ENCODE measurements at regions not wholly inside any gene's neighbourhood (a gene's known extent, or its start where the extent isn't known, plus 50 kb on each side); places are given as distances from the start of the nearest gene placed in this dataset.

DNA sequence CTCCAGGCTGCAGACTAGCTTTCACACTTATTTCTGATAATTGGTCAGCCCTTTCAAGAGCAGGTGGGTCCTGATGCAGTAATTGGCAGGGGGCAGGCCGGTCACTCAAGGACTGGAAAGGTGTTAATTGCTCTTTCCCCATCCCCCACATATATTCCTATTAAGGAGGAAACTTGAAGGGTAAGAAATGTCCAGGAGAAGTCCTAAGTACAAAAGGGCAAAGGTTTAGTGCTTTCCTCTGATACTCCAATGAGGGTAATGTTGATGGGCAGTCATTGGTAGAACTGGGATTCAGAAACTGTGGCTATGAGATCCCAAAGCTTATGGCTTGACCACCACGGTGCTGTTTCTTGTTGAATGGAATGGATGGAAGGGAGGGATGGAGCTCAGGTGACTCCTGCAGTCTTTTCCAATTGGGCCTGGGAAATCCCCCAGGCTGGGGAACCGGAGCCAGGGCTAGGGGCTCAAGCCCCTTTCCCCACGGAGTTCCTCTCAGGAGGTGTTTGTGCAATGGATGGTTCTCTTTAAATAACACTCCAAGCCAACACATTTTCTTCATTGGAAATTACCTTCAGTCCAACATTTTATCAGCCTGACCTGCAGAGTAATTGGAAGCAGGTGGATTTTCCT, 103.2 kb upstream of the ALDH1B1 start:
- Histone ChIP-seq H3K36me3 (replicated peaks in 1 of 2; ENCODE audit: control insufficient read depth in 1 of 2, insufficient read depth in 2 of 2, low read length in 2 of 2) (no peaks in the 10 kb centered on the region), H3K27me3 (ENCODE audit: control insufficient read depth in 2 of 2, insufficient read depth in 2 of 2, low read length in 2 of 2) (no peaks in the 10 kb centered on the region), H3K79me2 (ENCODE audit: insufficient read depth, low read length) (no peaks in the 10 kb centered on the region), H4K20me1 (ENCODE audit: insufficient read depth, low read length) (no peaks in the 10 kb centered on the region), H2AFZ (ENCODE audit: insufficient read depth, low read depth, low read length, poor library complexity, severe bottlenecking) (no peak overlapping the region), H3K4me3 (replicated peaks in 1 of 3; ENCODE audit: low read depth in 2 of 3, low read length in 3 of 3) (no peak overlapping the region), H3K4me2 (replicated peaks; ENCODE audit: extremely low read depth, low read length, poor library complexity, severe bottlenecking) (no peak overlapping the region), H3K9ac (ENCODE audit: insufficient read depth, low read length, poor library complexity, severe bottlenecking) (no peak overlapping the region), H3K27ac (ENCODE audit: low read depth in 1 of 2, low read length in 2 of 2) (no peak overlapping the region), H3K4me1 (ENCODE audit: control insufficient read depth in 1 of 2, insufficient read depth in 2 of 2, low read length in 2 of 2) (no peaks in the 10 kb centered on the region), H3K9me3 (replicated peaks in 1 of 2; ENCODE audit: control insufficient read depth in 1 of 2, insufficient read depth in 1 of 2, low read length in 2 of 2) (no peaks in the 10 kb centered on the region)
- no peak overlapping the region for H3K4me3 Mint-ChIP-seq
- H3K36me3 Mint-ChIP-seq: no peaks in the 10 kb centered on the region
- H3K27ac Mint-ChIP-seq: no peak overlapping the region
- peaks cover 0 to 3% (median 2%) of the 10 kb centered on the region in 3 donors for H3K27me3 Mint-ChIP-seq (ENCODE audit: low read depth in 3 of 3)
- peaks cover 0 to 3% (median 0%) of the 10 kb centered on the region in 7 donors for H3K9me3 Mint-ChIP-seq
- no peaks in the 10 kb centered on the region for H3K4me1 Mint-ChIP-seq
- WGBS (ENCODE audit: insufficient coverage): 57% methylated on average over 1 of the region's 4 CpGs
- intact Hi-C loops (cut with micrococcal nuclease): no loop called here
- DNase-seq: no peak
- TF ChIP-seq, protein P1, sequence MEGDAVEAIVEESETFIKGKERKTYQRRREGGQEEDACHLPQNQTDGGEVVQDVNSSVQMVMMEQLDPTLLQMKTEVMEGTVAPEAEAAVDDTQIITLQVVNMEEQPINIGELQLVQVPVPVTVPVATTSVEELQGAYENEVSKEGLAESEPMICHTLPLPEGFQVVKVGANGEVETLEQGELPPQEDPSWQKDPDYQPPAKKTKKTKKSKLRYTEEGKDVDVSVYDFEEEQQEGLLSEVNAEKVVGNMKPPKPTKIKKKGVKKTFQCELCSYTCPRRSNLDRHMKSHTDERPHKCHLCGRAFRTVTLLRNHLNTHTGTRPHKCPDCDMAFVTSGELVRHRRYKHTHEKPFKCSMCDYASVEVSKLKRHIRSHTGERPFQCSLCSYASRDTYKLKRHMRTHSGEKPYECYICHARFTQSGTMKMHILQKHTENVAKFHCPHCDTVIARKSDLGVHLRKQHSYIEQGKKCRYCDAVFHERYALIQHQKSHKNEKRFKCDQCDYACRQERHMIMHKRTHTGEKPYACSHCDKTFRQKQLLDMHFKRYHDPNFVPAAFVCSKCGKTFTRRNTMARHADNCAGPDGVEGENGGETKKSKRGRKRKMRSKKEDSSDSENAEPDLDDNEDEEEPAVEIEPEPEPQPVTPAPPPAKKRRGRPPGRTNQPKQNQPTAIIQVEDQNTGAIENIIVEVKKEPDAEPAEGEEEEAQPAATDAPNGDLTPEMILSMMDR (IDR thresholded peaks at IDR 0.05): no peak

DNA sequence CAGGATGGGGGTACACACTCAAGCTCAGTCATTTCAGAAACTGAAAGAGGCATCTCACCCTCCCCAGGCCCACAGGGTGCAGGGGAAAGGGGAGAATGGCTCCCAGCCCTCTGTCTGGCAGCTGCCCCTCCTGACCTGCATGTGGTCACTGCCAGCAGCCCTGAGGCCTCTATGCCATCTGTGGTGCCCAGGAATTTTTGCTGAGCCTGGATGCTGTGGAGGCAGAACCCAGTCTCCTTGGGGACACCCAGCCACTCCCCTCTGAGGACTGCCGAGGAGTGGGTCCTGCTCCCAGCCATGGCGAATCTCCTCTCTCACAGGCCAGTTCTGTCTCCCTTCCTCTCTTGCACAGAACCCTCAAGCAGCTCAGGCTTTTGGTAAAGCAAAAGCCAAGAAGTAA, 104.0 kb upstream of the ALDH1B1 start:
- H3K4me1 ChIP-seq (ENCODE audit: control insufficient read depth in 1 of 2, insufficient read depth in 2 of 2, low read length in 2 of 2): no peaks in the 10 kb centered on the region
- no peak overlapping the region for H2AFZ ChIP-seq (ENCODE audit: insufficient read depth, low read depth, low read length, poor library complexity, severe bottlenecking)
- H3K4me2 ChIP-seq (replicated peaks; ENCODE audit: extremely low read depth, low read length, poor library complexity, severe bottlenecking): no peak overlapping the region
- no peaks in the 10 kb centered on the region for H3K36me3 ChIP-seq (replicated peaks in 1 of 2; ENCODE audit: control insufficient read depth in 1 of 2, insufficient read depth in 2 of 2, low read length in 2 of 2)
- Mint-ChIP-seq H3K36me3 (no peaks in the 10 kb centered on the region), H3K27me3 (ENCODE audit: low read depth in 3 of 3) (peaks cover 0 to 3% (median 2%) of the 10 kb centered on the region in 3 donors), H3K27ac (peak overlapping the region in 1 of 7 donors; percentile 58), H3K4me1 (no peaks in the 10 kb centered on the region), H3K4me3 (no peak overlapping the region), H3K9me3 (peaks cover 0 to 3% (median 0%) of the 10 kb centered on the region in 7 donors)
- no peaks in the 10 kb centered on the region for H3K27me3 ChIP-seq (ENCODE audit: control insufficient read depth in 2 of 2, insufficient read depth in 2 of 2, low read length in 2 of 2)
- no peak overlapping the region for H3K27ac ChIP-seq (ENCODE audit: low read depth in 1 of 2, low read length in 2 of 2)
- no peaks in the 10 kb centered on the region for H3K9me3 ChIP-seq (replicated peaks in 1 of 2; ENCODE audit: control insufficient read depth in 1 of 2, insufficient read depth in 1 of 2, low read length in 2 of 2)
- DNase-seq: no peak
- intact Hi-C loops (cut with micrococcal nuclease): no loop called here
- no peaks in the 10 kb centered on the region for H4K20me1 ChIP-seq (ENCODE audit: insufficient read depth, low read length)
- WGBS (ENCODE audit: insufficient coverage): no CpG with 5 or more reads among the region's 2 CpGs
- TF ChIP-seq, protein P1 (IDR thresholded peaks at IDR 0.05): no peak
- no peak overlapping the region for H3K9ac ChIP-seq (ENCODE audit: insufficient read depth, low read length, poor library complexity, severe bottlenecking)
- H3K79me2 ChIP-seq (ENCODE audit: insufficient read depth, low read length): no peaks in the 10 kb centered on the region
- H3K4me3 ChIP-seq (replicated peaks in 1 of 3; ENCODE audit: low read depth in 2 of 3, low read length in 3 of 3): no peak overlapping the region

Data from CD14-positive monocyte (primary cell).